ENCODE measurements at regions not wholly inside any gene's neighbourhood (a gene's known extent, or its start where the extent isn't known, plus 50 kb on each side); places are given as distances from the start of the nearest gene placed in this dataset.
"Not testable (repeated sequence)": the region's sequence is repeated elsewhere in the genome, so short reads cannot be mapped to it uniquely, and the experiment has no call there.

DNA sequence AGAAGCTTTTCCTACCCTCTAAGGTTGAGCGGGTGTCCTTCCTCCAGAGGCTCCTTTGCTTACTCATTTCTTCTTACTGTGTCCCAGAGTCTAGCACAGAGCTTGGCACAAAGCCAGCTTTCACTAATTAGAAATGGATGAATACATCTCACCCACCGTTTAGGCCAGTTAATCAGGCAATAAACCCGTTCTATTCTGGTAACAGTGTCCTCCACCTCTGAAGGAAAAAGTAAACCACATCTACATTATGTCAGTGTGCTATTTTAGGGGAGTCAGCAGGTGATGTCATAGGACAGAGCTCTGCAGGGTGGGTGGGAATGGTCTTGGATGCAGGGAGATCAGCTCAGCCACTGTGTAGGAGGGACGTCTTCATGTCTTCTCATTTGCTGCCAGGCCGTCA lies 109.2 kb downstream of the OSTF1 start:
- Histone ChIP-seq H3K4me1 (ENCODE audit: insufficient read depth, low read length) (no peaks in the 10 kb centered on the region), H3K36me3 (ENCODE audit: insufficient read depth, low read length) (no peaks in the 10 kb centered on the region), H3K4me3 (ENCODE audit: low read length) (no peak overlapping the region), H3K9me3 (ENCODE audit: low read length) (no peaks in the 10 kb centered on the region), H3K27me3 (ENCODE audit: insufficient read depth, low read length, poor library complexity, severe bottlenecking) (no peaks in the 10 kb centered on the region), H3K27ac (ENCODE audit: low read depth, low read length) (no peak overlapping the region)
- H3K4me3 Mint-ChIP-seq, result no peak overlapping the region
- H3K36me3 Mint-ChIP-seq, result peaks cover 0 to 7% (median 0%) of the 10 kb centered on the region in 3 donors
- no peak for DNase-seq
- H3K27ac Mint-ChIP-seq, result peak overlapping the region in 1 of 8 donors; percentile 9
- CTCF ChIA-PET, result no interaction called here
- H3K9me3 Mint-ChIP-seq, result no peaks in the 10 kb centered on the region
- POLR2A ChIA-PET, result no interaction called here
- peaks cover 0 to 3% (median 0%) of the 10 kb centered on the region in 3 donors for H3K4me1 Mint-ChIP-seq
- H3K27me3 Mint-ChIP-seq, result peaks cover 0 to 4% of the 10 kb centered on the region in 2 donors

DNA sequence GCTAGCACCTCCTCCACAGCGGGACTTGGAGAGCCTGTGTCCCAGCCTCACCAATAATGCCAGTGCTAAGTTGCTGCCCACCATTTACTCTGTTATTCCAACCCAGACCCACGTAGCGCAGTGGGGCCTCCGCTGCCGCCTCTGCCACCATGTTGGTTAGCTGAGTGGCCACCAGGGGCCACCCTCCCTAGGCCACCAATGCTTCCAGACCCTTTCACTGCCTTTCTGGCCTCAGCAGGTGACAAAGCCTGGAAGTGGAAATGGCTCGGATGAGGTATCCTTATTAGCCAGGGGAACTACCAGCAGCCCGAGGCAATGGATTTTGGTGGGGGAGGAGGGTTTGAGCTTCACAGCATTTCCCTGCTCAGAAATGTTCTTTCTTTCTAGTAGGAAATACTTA lies 110.1 kb downstream of the OSTF1 start:
- H3K27me3 ChIP-seq (ENCODE audit: insufficient read depth, low read length, poor library complexity, severe bottlenecking), result no peaks in the 10 kb centered on the region
- Mint-ChIP-seq H3K4me1 (peaks cover 0 to 3% (median 0%) of the 10 kb centered on the region in 3 donors), H3K27ac (no peak overlapping the region), H3K4me3 (peak overlapping the region in 1 of 7 donors; percentile 46), H3K9me3 (no peaks in the 10 kb centered on the region), H3K27me3 (peaks cover 0 to 4% of the 10 kb centered on the region in 2 donors), H3K36me3 (peaks cover 0 to 7% (median 0%) of the 10 kb centered on the region in 3 donors)
- H3K9me3 ChIP-seq (ENCODE audit: low read length), result no peaks in the 10 kb centered on the region
- no peak for DNase-seq
- H3K4me3 ChIP-seq (ENCODE audit: low read length), result no peak overlapping the region
- CTCF ChIA-PET, result no interaction called here
- POLR2A ChIA-PET, result no interaction called here
- no peak overlapping the region for H3K27ac ChIP-seq (ENCODE audit: low read depth, low read length)
- no peaks in the 10 kb centered on the region for H3K36me3 ChIP-seq (ENCODE audit: insufficient read depth, low read length)
- H3K4me1 ChIP-seq (ENCODE audit: insufficient read depth, low read length), result no peaks in the 10 kb centered on the region

DNA sequence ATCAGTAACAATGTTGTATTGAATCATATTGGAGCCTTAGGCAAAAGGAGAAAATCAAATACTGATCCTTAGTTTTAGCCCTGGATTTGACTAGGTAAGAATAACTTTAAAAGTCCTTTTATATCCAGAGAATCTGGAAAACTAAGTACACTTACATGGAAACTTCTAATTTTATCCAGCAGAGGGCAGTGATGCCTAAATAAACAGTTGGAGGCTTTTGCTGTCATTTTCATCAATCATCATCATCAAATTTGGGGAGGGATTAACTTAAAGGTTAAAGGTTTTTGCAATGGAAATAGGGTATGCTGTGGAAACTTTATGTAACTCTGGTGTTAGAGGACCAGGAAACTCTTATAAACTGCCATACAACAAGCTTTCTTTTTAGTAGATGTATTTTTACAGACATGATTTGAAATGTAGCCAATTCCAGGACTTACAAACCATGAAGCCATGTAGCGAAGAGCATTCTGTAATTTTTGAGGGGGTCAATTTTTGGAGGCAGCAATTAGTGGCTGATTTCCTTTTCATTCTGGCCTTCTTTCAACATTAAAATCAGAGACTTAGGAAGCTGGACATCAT lies 112.7 kb downstream of the OSTF1 start:
- no peaks in the 10 kb centered on the region for H3K4me1 ChIP-seq (ENCODE audit: insufficient read depth, low read length)
- Mint-ChIP-seq H3K27me3 (peaks cover 0 to 3% of the 10 kb centered on the region in 2 donors), H3K4me3 (no peak overlapping the region), H3K4me1 (peaks cover 0 to 3% (median 0%) of the 10 kb centered on the region in 3 donors), H3K27ac (peak overlapping the region in 2 of 8 donors; percentile 48 to 72), H3K9me3 (no peaks in the 10 kb centered on the region), H3K36me3 (peaks cover 0 to 3% (median 0%) of the 10 kb centered on the region in 3 donors)
- H3K27ac ChIP-seq (ENCODE audit: low read depth, low read length), result no peak overlapping the region
- POLR2A ChIA-PET, result no interaction called here
- DNase-seq, result peak in 2 of 5 donors; percentile 25 to 29
- no peak overlapping the region for H3K4me3 ChIP-seq (ENCODE audit: low read length)
- H3K27me3 ChIP-seq (ENCODE audit: insufficient read depth, low read length, poor library complexity, severe bottlenecking), result no peaks in the 10 kb centered on the region
- CTCF ChIA-PET, result interaction anchor here (0.8 to 1.4 kb wide), 4 partner anchors 9 to 118 kb away, joined by 3 to 4 read pairs (median 4); no protein-coding TSS in a partner anchor
- H3K36me3 ChIP-seq (ENCODE audit: insufficient read depth, low read length), result no peaks in the 10 kb centered on the region
- no peaks in the 10 kb centered on the region for H3K9me3 ChIP-seq (ENCODE audit: low read length)

DNA sequence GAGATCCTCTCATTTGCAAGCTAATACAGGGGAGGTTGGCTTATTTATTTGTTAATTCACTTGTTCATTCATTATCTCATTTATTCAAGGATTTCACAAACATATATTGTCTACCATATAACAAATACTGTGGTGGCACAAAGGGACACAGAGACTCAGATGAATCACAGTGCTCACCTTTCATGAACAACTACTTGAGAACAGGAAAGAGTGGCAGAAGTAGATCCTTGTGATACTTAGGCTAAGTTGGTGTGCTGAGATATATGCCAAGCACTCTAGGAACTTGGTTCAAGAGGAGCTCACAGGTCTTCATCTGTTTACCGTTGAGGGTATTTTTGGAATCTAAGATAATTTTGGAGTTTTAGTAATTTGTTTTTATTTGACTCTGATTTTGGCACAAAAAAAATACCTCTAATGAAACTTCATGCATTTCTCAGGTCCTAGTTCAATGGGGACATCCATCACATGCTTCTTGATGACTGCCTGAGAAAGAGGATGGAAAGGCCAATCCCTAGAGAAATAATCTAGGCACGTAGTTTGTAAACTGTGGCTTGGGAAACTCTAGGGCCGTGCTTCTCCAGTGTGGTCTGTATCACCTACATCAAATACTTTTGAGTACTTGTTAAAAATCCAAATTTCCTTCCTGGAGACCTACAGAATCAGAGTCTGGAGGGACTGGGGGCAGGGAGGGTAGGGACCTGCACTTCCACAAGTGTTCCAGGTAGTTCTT lies 113.3 kb downstream of the OSTF1 start:
- ChIA-PET CTCF (interaction anchor here (0.8 to 1.4 kb wide), 5 partner anchors 8 to 119 kb away, joined by 3 to 4 read pairs (median 4); no protein-coding TSS in a partner anchor), POLR2A (no interaction called here)
- Histone ChIP-seq H3K9me3 (ENCODE audit: low read length) (no peaks in the 10 kb centered on the region), H3K36me3 (ENCODE audit: insufficient read depth, low read length) (no peaks in the 10 kb centered on the region), H3K27me3 (ENCODE audit: insufficient read depth, low read length, poor library complexity, severe bottlenecking) (no peaks in the 10 kb centered on the region), H3K27ac (ENCODE audit: low read depth, low read length) (no peak overlapping the region), H3K4me3 (ENCODE audit: low read length) (no peak overlapping the region), H3K4me1 (ENCODE audit: insufficient read depth, low read length) (no peaks in the 10 kb centered on the region)
- peak overlapping the region in 2 of 8 donors; percentile 48 to 72 for H3K27ac Mint-ChIP-seq
- H3K4me1 Mint-ChIP-seq, result peaks cover 0 to 3% (median 0%) of the 10 kb centered on the region in 3 donors
- peaks cover 0 to 1% of the 10 kb centered on the region in 2 donors for H3K27me3 Mint-ChIP-seq
- H3K4me3 Mint-ChIP-seq, result no peak overlapping the region
- no peak for DNase-seq
- H3K36me3 Mint-ChIP-seq, result peaks cover 0 to 3% (median 0%) of the 10 kb centered on the region in 3 donors
- no peaks in the 10 kb centered on the region for H3K9me3 Mint-ChIP-seq

DNA sequence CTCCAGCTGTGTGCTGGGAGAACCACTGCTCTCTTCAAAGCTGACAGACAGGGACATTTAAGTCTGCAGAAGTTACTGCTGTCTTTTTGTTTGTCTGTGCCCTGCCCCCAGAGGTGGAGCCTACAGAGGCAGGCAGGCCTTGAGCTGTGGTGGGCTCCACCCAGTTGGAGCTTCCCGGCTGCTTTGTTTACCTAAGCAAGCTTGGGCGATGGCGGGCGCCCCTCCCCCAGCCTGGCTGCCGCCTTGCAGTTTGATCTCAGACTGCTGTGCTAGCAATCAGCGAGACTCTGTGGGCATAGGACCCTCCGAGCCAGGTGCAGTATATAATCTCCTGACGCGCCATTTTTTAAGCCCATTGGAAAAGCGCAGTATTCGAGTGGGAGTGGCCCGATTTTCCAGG lies 119.7 kb downstream of the OSTF1 start:
- H3K36me3 ChIP-seq (ENCODE audit: insufficient read depth, low read length); H3K4me1 Mint-ChIP-seq; H3K4me3 Mint-ChIP-seq; H3K4me3 ChIP-seq (ENCODE audit: low read length); H3K9me3 Mint-ChIP-seq; H3K27ac ChIP-seq (ENCODE audit: low read depth, low read length); H3K27me3 ChIP-seq (ENCODE audit: insufficient read depth, low read length, poor library complexity, severe bottlenecking); H3K9me3 ChIP-seq (ENCODE audit: low read length); DNase-seq; H3K4me1 ChIP-seq (ENCODE audit: insufficient read depth, low read length); POLR2A ChIA-PET; H3K27me3 Mint-ChIP-seq: not testable (repeated sequence)
- H3K36me3 Mint-ChIP-seq, result peaks cover 15 to 20% (median 16%) of the 10 kb centered on the region in 3 donors
- peak overlapping the region in 1 of 8 donors; percentile 78 for H3K27ac Mint-ChIP-seq
- CTCF ChIA-PET, result interaction anchor here (1.5 kb wide), 1 partner anchor 30 kb away, joined by 5 read pairs; no protein-coding TSS in a partner anchor

DNA sequence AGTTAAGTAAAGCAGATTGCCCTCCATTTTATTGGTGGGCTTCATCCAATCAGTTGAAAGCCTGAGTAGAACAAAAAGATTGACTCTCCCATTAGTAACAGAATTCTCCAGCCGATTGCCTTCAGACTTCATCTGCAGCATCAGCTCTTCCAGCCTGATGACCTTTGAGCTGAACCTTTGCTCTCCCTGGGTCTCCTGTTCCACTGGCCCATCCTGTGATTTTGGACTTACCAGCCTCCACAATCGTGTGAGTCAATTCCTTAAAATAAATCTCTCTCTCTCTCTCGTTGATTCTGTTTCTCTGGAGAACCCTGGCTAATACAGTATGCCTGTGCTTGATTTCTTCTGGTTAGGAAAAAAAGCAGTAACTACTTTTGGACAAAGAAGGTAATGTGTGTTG lies 121.9 kb downstream of the OSTF1 start:
- Mint-ChIP-seq H3K27me3 (peaks cover 0 to 2% of the 10 kb centered on the region in 2 donors), H3K9me3 (no peaks in the 10 kb centered on the region), H3K4me1 (no peaks in the 10 kb centered on the region), H3K36me3 (peaks cover 15 to 24% (median 24%) of the 10 kb centered on the region in 3 donors), H3K4me3 (no peak overlapping the region), H3K27ac (peak overlapping the region in 1 of 8 donors; percentile 27)
- Histone ChIP-seq H3K36me3 (ENCODE audit: insufficient read depth, low read length) (no peaks in the 10 kb centered on the region), H3K4me3 (ENCODE audit: low read length) (no peak overlapping the region), H3K27ac (ENCODE audit: low read depth, low read length) (no peak overlapping the region), H3K9me3 (ENCODE audit: low read length) (no peaks in the 10 kb centered on the region), H3K4me1 (ENCODE audit: insufficient read depth, low read length) (no peaks in the 10 kb centered on the region), H3K27me3 (ENCODE audit: insufficient read depth, low read length, poor library complexity, severe bottlenecking) (no peaks in the 10 kb centered on the region)
- no peak for DNase-seq
- POLR2A ChIA-PET, result no interaction called here
- CTCF ChIA-PET, result interaction anchor here (0.9 kb wide), 1 partner anchor 9 kb away, joined by 4 read pairs; no protein-coding TSS in a partner anchor

DNA sequence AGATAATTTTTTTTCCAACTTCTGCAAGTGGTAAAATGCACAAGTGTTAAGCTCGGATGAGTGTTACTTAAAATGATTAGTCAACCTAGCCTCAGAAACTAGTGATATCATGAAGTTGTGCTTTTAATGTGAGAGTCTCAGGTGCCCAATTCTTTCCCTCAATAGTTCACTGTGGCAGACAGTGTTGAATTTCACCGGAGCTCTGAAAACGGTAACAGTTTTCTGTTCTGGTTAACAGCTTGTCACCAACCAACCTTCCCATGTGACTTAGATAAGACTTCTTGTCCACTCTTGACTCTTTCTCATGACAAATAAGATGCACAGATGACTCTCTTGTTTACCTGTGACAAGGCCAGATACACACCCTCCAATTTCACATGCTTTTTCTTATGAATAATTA lies 125.5 kb downstream of the OSTF1 start:
- H3K36me3 Mint-ChIP-seq, result peaks cover 22 to 27% (median 27%) of the 10 kb centered on the region in 3 donors
- CTCF ChIA-PET, result no interaction called here
- H3K4me3 Mint-ChIP-seq, result no peak overlapping the region

DNA sequence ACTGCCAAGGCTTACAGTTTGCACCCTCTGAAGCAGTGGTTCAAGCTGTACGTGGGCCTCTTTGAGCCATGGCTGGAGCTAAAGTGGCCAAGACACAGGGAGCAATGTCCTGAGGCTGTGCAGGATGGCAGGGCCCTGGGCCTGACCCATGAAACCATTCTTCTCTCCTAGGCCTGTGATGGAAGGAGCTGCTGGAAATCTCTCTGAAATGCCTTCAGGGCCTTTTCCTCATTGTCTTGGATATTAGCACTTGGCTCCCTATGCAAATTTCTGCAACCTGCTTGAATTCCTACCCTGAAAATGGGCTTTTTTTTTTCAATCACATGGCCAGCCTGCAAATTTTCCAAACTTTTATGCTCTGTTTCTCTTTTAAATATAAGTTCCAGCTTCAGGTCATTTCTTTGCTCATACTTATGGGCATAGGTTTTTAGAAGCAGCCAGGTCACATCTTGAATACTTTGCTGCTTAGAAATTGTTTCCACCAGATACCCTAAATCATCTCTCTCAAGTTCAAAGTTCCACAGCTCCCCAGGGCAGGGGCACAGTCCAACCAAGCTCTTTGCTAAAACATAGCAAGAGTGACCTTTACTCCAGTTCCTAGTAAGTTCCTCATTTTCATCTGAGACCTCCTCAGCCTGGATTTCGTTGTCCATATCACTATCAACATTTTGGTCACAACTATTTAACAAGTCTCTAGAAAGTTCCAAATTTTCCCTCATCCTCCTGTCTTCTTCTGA lies 138.3 kb downstream of the OSTF1 start:
- peaks cover 0 to 5% of the 10 kb centered on the region in 2 donors for H3K27me3 Mint-ChIP-seq
- no peak for DNase-seq
- Histone ChIP-seq H3K9me3 (ENCODE audit: low read length) (no peaks in the 10 kb centered on the region), H3K36me3 (ENCODE audit: insufficient read depth, low read length) (no peaks in the 10 kb centered on the region), H3K27me3 (ENCODE audit: insufficient read depth, low read length, poor library complexity, severe bottlenecking) (no peaks in the 10 kb centered on the region), H3K27ac (ENCODE audit: low read depth, low read length) (no peak overlapping the region), H3K4me3 (ENCODE audit: low read length) (no peak overlapping the region), H3K4me1 (ENCODE audit: insufficient read depth, low read length) (no peaks in the 10 kb centered on the region)
- H3K36me3 Mint-ChIP-seq, result peaks cover 5 to 41% (median 16%) of the 10 kb centered on the region in 3 donors
- no peaks in the 10 kb centered on the region for H3K4me1 Mint-ChIP-seq
- H3K27ac Mint-ChIP-seq, result no peak overlapping the region
- H3K9me3 Mint-ChIP-seq, result peaks cover 10 to 23% (median 16%) of the 10 kb centered on the region in 5 donors
- POLR2A ChIA-PET, result no interaction called here
- no peak overlapping the region for H3K4me3 Mint-ChIP-seq
- CTCF ChIA-PET, result no interaction called here

More for the DNA sequence above, 125.5 kb downstream of the OSTF1 start:
- Histone ChIP-seq H3K4me3 (ENCODE audit: low read length) (no peak overlapping the region), H3K36me3 (ENCODE audit: insufficient read depth, low read length) (no peaks in the 10 kb centered on the region), H3K4me1 (ENCODE audit: insufficient read depth, low read length) (no peaks in the 10 kb centered on the region), H3K27ac (ENCODE audit: low read depth, low read length) (no peak overlapping the region), H3K27me3 (ENCODE audit: insufficient read depth, low read length, poor library complexity, severe bottlenecking) (no peaks in the 10 kb centered on the region), H3K9me3 (ENCODE audit: low read length) (no peaks in the 10 kb centered on the region)
- no peak for DNase-seq
- no peaks in the 10 kb centered on the region for H3K9me3 Mint-ChIP-seq
- H3K4me1 Mint-ChIP-seq, result no peaks in the 10 kb centered on the region
- POLR2A ChIA-PET, result no interaction called here
- no peak overlapping the region for H3K27ac Mint-ChIP-seq
- peaks cover 0 to 2% of the 10 kb centered on the region in 2 donors for H3K27me3 Mint-ChIP-seq
